Inflammatory macrophage (primary cell): ENCODE measurements at regions not wholly inside any gene's neighbourhood (a gene's known extent, or its start where the extent isn't known, plus 50 kb on each side); places are given as distances from the start of the nearest gene placed in this dataset.

Experiments used
- DNase-seq, 2 donors: peaks; one replicate each; pipeline ENCODE4 v3.0.0-alpha.2; 2020 to 2022

- no peak for DNase-seq
These were observed 232.8 kb downstream of the PIK3C3 start for GRCh38 chr18:42187611-42188380.

DNA sequence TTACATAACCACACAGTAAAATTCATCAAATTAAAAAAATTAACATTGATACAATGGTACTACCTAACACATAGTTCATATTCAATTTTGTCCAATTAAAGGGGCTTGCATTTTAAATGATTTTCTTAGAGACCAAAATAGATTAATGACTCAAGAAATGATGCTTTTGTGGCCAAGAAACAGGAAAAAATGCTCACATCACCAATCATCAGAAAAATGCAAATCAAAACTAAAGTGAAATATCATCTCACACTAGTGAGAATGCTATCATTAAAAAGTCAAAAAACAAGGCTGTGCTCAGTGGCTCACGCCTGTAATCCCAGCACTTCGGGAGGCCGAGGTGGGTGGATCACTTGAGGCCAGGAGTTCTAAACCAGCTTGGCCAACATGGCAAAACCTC lies 235.6 kb downstream of the PIK3C3 start:
- no peak for DNase-seq

GRCh38 chr18:42192251-42193248 lies 237.5 kb downstream of the PIK3C3 start:
- DNase-seq: no peak

DNA sequence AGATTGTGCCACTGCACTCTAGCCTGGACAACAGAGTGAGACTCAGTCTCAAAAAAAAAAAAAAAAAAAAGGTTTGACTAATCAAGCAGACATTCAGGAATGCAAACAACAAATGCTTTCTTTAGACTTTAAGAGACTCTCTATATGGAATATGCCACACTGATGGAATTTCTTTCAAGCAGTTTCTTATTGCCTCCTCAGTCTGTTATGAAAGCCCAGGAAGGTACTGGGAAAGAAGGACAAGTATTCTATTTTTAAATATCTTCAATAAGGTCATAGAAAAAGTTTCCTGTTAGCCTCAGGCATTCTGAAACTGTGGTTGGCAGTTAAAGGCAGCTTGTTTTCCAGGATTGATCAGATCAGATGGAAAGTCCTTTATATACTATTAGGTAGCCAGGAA lies 241.6 kb downstream of the PIK3C3 start:
- DNase-seq: no peak

GRCh38 chr18:42201137-42201536 lies 246.1 kb downstream of the PIK3C3 start:
- no peak for DNase-seq

GRCh38 chr18:42211201-42211600 lies 256.2 kb downstream of the PIK3C3 start:
- no peak for DNase-seq

DNA sequence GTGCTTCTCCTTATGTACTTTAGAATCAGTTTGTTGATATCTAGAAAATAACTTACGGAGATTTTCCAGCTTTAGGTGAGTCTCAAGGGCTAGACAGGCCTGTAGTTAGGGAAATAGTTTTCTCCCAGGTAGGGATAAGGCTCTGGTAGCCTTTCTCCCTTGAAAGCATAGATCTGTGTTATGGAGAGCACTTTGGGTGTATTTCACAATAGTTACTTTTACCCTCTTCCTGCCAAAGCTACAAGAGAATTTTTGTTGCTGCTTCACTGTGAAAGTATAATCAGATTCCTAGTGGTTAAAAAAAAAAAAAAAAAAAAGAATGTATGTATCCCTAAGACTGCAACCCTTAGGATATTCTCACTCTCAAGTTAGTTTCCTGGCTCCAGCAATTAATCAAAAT lies 267.5 kb downstream of the PIK3C3 start:
- DNase-seq: no peak

DNA sequence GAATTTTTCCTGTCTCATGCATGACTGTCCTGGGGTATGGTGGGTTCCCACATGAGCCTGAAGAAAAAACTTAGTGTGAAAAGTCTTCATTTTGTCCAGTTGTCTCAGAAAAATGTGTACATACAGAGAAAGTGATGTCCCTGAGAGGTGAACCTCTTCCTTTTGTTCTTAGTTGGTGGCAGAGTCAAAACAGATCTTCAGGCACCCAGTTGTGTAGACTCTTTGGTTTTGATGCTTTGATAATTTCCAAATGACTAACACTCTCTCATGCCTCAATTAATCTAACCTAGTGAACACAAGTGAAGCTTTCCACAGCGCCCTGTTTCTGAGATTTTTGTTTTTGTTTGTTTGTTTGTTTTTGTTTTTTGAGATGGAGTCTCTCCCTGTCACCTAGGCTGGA lies 273.5 kb downstream of the PIK3C3 start:
- no peak for DNase-seq

GRCh38 chr18:42229211-42230210 lies 274.5 kb downstream of the PIK3C3 start:
- DNase-seq: no peak

- DNase-seq: no peak
These were observed 275.6 kb downstream of the PIK3C3 start for GRCh38 chr18:42230636-42231035.

- no peak for DNase-seq
These were observed 276.2 kb downstream of the PIK3C3 start for GRCh38 chr18:42231284-42231683.

- no peak for DNase-seq
These were observed 276.8 kb downstream of the PIK3C3 start for GRCh38 chr18:42231796-42232195.

- DNase-seq: no peak
These were observed 278.9 kb downstream of the PIK3C3 start for GRCh38 chr18:42233908-42234307.

DNA sequence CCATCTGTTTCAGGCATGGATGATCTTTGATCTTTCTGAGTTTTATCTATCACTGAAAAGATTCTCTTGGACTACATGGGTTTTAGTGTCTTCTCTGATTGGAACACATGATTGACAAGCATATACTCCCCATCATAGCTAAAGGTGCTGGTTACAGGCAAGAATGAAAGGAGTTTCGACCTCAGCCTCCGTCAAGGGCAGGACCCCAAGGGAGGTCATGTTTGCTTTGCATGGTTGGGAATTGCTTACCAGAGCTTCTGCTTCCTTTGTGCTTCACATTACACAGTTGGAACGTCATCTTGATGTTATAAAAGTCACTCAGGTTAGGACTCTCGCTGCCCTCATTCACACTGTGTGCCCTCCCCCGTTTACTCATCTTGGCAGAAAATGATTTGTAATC lies 287.7 kb downstream of the PIK3C3 start:
- no peak for DNase-seq

GRCh38 chr18:42245137-42245536 lies 290.1 kb downstream of the PIK3C3 start:
- no peak for DNase-seq

- DNase-seq: no peak
These were observed 301.1 kb downstream of the PIK3C3 start for GRCh38 chr18:42255908-42256765.

GRCh38 chr18:42258301-42258965 lies 303.4 kb downstream of the PIK3C3 start:
- no peak for DNase-seq

GRCh38 chr18:42261731-42262130 lies 306.7 kb downstream of the PIK3C3 start:
- DNase-seq: no peak

- DNase-seq: no peak
These were observed 309.5 kb downstream of the PIK3C3 start for GRCh38 chr18:42264497-42264896.

- no peak for DNase-seq
These were observed 313.2 kb downstream of the PIK3C3 start for GRCh38 chr18:42268186-42268725.

DNA sequence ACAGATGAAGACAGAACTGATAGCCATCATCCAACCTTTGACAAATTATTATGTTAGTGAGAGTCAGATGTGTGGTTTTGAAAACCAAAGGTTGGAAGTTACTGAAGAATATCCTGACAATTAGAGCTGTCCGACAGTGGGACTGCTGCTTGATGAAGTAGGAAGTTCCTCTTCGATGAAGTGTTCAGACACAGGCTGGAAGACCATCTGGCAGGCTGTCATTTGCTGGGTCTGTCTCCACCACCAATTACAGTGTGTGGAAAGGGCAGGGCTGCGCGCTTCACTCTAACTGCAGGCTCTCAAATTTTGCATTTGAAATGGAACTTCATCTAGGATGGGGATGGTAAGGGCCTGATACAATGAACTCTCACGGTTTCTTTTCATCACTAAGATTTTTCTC lies 313.8 kb downstream of the PIK3C3 start:
- DNase-seq: no peak
